MM.1S (cell line): ENCODE measurements at regions not wholly inside any gene's neighbourhood (a gene's known extent, or its start where the extent isn't known, plus 50 kb on each side); places are given as distances from the start of the nearest gene placed in this dataset.

ENCODE experiments used
- CTCF ChIP-seq: fragments of 300-600 bp; sonication (generic); IDR thresholded peaks from 2 replicates; pipeline ENCODE4 v1.5.1; 2016; ENCODE audit warnings: antibody characterized with exemption, low read length, mixed read lengths
- EZH2 ChIP-seq: fragments of 300-600 bp; sonication (generic); optimal IDR thresholded peaks from 2 replicates; pipeline ENCODE3; 2017; ENCODE audit warnings: low read depth, mild to moderate bottlenecking, antibody characterized with exemption, low read length, mixed read lengths

DNA sequence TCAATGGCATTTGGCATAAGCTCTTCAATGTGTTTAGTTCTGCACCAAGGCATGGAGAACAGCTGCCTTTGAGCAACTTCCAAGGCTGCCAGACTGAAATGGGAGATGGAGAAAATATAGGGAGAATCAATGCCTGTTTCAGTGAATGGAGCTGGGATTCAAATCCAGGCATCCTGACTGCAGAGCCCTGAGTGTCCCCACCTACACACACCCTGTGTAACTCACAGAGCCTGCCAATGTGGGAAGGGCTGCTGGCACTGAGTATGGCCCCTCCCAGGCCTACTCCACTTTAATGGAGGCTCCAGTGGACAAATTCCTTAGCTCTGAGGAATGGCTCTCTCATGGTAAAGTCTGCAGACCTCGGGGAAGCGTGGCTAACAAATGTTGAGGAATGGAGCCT is 145.6 kb upstream of the TNR start:
- TF ChIP-seq CTCF (no peak), EZH2 (no peak)
